ENCODE measurements at regions not wholly inside any gene's neighbourhood (a gene's known extent, or its start where the extent isn't known, plus 50 kb on each side); places are given as distances from the start of the nearest gene placed in this dataset.

DNA sequence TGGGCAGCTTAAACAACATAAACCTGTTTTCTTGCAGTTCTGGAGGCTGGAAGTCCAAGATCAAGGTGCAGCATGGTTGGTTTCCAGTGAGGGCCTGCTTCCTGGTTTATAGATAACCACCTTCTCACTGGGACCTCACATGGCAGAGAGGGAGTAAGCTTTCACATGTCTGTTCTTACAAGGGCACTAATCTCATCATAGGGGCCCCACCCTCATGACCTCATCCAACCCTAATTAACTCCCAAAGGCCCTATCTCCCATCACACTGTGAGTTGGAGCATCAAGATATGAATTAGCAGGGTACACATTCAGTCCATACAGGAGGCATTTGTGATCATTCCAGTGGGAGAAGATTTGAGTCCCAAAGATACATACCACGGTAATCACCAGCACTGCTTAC is 50.5 kb upstream of the GRIN2A start:
- peaks cover 3 to 7% of the 10 kb centered on the region in 2 experiments; a peak in 2 of 4 replicates for H3K9me3 ChIP-seq (ENCODE audit: control insufficient read depth in 1 of 2, insufficient read depth in 1 of 2, low read depth in 1 of 2, low read length in 2 of 2)
- POLR2A ChIA-PET, result no interaction called here
- no peak overlapping the region for H3K27ac ChIP-seq (ENCODE audit: low read depth, low read length)
- ATAC-seq, result no peak
- RAD21 ChIA-PET (ENCODE audit: low non-redundant PET in 1 of 2, low total read pairs in 2 of 2, uncharacterized antibody in 2 of 2, unreplicated experiment in 2 of 2), result no interaction called here
- intact Hi-C loops (cut with micrococcal nuclease), result no loop called here
- TF ChIP-seq SP1 (IDR thresholded peaks at IDR 0.05; ENCODE audit: low read depth) (no peak), FOSL1 (IDR thresholded peaks at IDR 0.05; ENCODE audit: low read depth) (no peak), ZFX (IDR thresholded peaks at IDR 0.05) (no peak), EGR1 (IDR thresholded peaks at IDR 0.05; ENCODE audit: low read depth) (no peak), ELF1 (IDR thresholded peaks at IDR 0.05; ENCODE audit: borderline replicate concordance, low read depth) (no peak), RAD21 (IDR thresholded peaks at IDR 0.05; ENCODE audit: low read depth) (no peak), ATF3 (IDR thresholded peaks at IDR 0.05) (no peak), TCF7L2 (IDR thresholded peaks at IDR 0.05; ENCODE audit: borderline replicate concordance, extremely low read depth, insufficient read depth, insufficient read length) (no peak)
- DNase-seq (ENCODE audit: low read depth, low spot score), result no peak
- H3K4me3 ChIP-seq (replicated peaks in 1 of 2; ENCODE audit: low read depth in 1 of 2, low read length in 2 of 2), result no peak overlapping the region
- no peak overlapping the region for H3K9ac ChIP-seq (ENCODE audit: low read length)
- H3K4me1 ChIP-seq (ENCODE audit: control insufficient read depth in 1 of 2, insufficient read depth in 2 of 2, low read length in 2 of 2), result no peaks in the 10 kb centered on the region
- no peak overlapping the region for H3K4me2 ChIP-seq (ENCODE audit: low read length)
- no TSS peak for BruUV-seq (replicated peaks)
- H3K27me3 ChIP-seq (ENCODE audit: insufficient read depth, low read length), result peaks cover 20% of the 10 kb centered on the region; the same call in 1 of the 2 replicates
- H3K79me2 ChIP-seq (ENCODE audit: insufficient read depth, low read length), result no peaks in the 10 kb centered on the region
- CTCF ChIA-PET, result no interaction called here
- H3K9me2 ChIP-seq (ENCODE audit: insufficient read depth), result no peaks in the 10 kb centered on the region
- no peaks in the 10 kb centered on the region for H3K36me3 ChIP-seq (ENCODE audit: control insufficient read depth in 1 of 2, insufficient read depth in 2 of 2, low read length in 2 of 2)
- no peaks in the 10 kb centered on the region for H4K20me1 ChIP-seq (ENCODE audit: insufficient read depth)
- H2AFZ ChIP-seq (ENCODE audit: low read depth, low read length, poor library complexity, severe bottlenecking), result no peak overlapping the region

- Histone ChIP-seq H4K20me1 (ENCODE audit: insufficient read depth) (no peaks in the 10 kb centered on the region), H3K79me2 (ENCODE audit: insufficient read depth, low read length) (no peaks in the 10 kb centered on the region), H3K36me3 (ENCODE audit: control insufficient read depth in 1 of 2, insufficient read depth in 2 of 2, low read length in 2 of 2) (no peaks in the 10 kb centered on the region), H3K27ac (ENCODE audit: low read depth, low read length) (no peak overlapping the region), H3K4me3 (replicated peaks in 1 of 2; ENCODE audit: low read depth in 1 of 2, low read length in 2 of 2) (no peak overlapping the region), H3K27me3 (ENCODE audit: insufficient read depth, low read length) (peaks cover 13% of the 10 kb centered on the region; the same call in 1 of the 2 replicates), H3K9me3 (ENCODE audit: control insufficient read depth in 1 of 2, insufficient read depth in 1 of 2, low read depth in 1 of 2, low read length in 2 of 2) (no peaks in the 10 kb centered on the region), H3K4me2 (ENCODE audit: low read length) (no peak overlapping the region), H3K4me1 (ENCODE audit: control insufficient read depth in 1 of 2, insufficient read depth in 2 of 2, low read length in 2 of 2) (no peaks in the 10 kb centered on the region), H3K9ac (ENCODE audit: low read length) (no peak overlapping the region), H2AFZ (ENCODE audit: low read depth, low read length, poor library complexity, severe bottlenecking) (no peak overlapping the region), H3K9me2 (ENCODE audit: insufficient read depth) (no peaks in the 10 kb centered on the region)
- no TSS peak for BruUV-seq (replicated peaks)
- DNase-seq (ENCODE audit: low read depth, low spot score), result no peak
- ChIA-PET RAD21 (ENCODE audit: low non-redundant PET in 1 of 2, low total read pairs in 2 of 2, uncharacterized antibody in 2 of 2, unreplicated experiment in 2 of 2) (no interaction called here), CTCF (no interaction called here), POLR2A (no interaction called here)
- intact Hi-C loops (cut with micrococcal nuclease), result no loop called here
- no peak for ATAC-seq
- TF ChIP-seq JUND (IDR thresholded peaks at IDR 0.05) (no peak), EGR1 (IDR thresholded peaks at IDR 0.05; ENCODE audit: low read depth) (no peak), CTCF (IDR thresholded peaks at IDR 0.05 in 2 of 3, conservative IDR thresholded peaks at IDR 0.05 in 1 of 3; ENCODE audit: borderline replicate concordance in 1 of 3, insufficient read depth in 1 of 3, low read depth in 2 of 3, low read length in 2 of 3) (no peak)
Measured at GRCh38 chr16:10239640-10240039, 57.4 kb upstream of the GRIN2A start.
